ENCODE measurements at regions not wholly inside any gene's neighbourhood (a gene's known extent, or its start where the extent isn't known, plus 50 kb on each side); places are given as distances from the start of the nearest gene placed in this dataset.

- ChIA-PET POLR2A (no interaction called here), CTCF (no interaction called here)
- no peak overlapping the region for H3K27ac ChIP-seq (ENCODE audit: low read depth, low read length)
- DNase-seq (ENCODE audit: low read depth, low spot score) = no peak
- H3K9me3 ChIP-seq (ENCODE audit: control insufficient read depth, insufficient read depth, low read length) = no peaks in the 10 kb centered on the region
- H3K4me3 ChIP-seq (ENCODE audit: low read depth, low read length) = no peak overlapping the region
- TF ChIP-seq, protein P1, sequence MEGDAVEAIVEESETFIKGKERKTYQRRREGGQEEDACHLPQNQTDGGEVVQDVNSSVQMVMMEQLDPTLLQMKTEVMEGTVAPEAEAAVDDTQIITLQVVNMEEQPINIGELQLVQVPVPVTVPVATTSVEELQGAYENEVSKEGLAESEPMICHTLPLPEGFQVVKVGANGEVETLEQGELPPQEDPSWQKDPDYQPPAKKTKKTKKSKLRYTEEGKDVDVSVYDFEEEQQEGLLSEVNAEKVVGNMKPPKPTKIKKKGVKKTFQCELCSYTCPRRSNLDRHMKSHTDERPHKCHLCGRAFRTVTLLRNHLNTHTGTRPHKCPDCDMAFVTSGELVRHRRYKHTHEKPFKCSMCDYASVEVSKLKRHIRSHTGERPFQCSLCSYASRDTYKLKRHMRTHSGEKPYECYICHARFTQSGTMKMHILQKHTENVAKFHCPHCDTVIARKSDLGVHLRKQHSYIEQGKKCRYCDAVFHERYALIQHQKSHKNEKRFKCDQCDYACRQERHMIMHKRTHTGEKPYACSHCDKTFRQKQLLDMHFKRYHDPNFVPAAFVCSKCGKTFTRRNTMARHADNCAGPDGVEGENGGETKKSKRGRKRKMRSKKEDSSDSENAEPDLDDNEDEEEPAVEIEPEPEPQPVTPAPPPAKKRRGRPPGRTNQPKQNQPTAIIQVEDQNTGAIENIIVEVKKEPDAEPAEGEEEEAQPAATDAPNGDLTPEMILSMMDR (IDR thresholded peaks at IDR 0.05; ENCODE audit: low read depth, low read length) = no peak
- no peaks in the 10 kb centered on the region for H3K27me3 ChIP-seq (ENCODE audit: control insufficient read depth, insufficient read depth, low read length)
Measured at GRCh38 chr14:53696217-53696965, 260.2 kb downstream of the BMP4 start.

DNA sequence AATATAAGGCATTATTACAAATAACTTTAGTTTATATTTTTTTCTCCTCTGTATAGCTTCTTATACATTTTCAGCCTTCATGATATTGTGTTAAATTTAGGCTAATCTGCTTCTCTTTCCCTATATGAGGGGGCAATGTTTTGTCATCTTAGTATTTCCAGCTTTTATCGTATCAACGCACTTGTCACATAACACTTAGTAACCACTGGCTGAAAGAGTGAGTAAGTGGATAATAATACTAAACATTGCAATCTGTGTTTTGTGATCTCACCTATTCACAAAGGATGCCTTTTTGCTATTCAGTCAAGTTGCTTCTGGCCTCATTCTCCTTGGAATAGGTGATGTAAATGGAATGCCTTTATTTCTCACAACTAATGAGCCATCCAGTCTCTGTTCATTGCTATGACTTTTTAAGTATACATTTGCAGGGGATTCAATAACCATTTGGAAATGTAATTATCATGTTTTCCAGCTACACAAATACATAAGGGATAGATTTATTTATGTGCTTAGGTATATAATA, 260.9 kb downstream of the BMP4 start:
- H3K9me3 ChIP-seq (ENCODE audit: control insufficient read depth, insufficient read depth, low read length) = no peaks in the 10 kb centered on the region
- no peaks in the 10 kb centered on the region for H3K27me3 ChIP-seq (ENCODE audit: control insufficient read depth, insufficient read depth, low read length)
- ChIA-PET POLR2A (no interaction called here), CTCF (no interaction called here)
- no peak overlapping the region for H3K4me3 ChIP-seq (ENCODE audit: low read depth, low read length)
- DNase-seq (ENCODE audit: low read depth, low spot score) = no peak
- H3K27ac ChIP-seq (ENCODE audit: low read depth, low read length) = no peak overlapping the region
- TF ChIP-seq, protein P1 (IDR thresholded peaks at IDR 0.05; ENCODE audit: low read depth, low read length) = no peak

DNA sequence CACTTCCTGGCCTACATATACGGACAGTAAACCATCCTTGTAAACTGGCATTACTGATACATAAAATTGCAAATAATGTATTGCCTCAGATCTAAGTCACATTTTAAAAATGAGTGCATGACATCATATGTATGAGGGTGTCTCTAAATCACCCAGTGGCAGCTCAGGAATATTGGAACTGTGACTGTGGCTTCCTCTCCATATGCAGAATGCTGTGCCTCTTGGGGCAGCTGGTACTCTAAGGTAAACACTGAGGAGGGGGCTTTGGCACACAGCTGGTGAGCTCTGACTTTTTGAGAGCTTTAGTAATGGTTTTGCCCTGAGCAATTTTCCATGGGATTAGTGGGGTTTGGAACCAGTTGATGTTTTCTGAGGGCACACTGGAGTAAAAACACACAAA, 263.7 kb downstream of the BMP4 start:
- no peak overlapping the region for H3K27ac ChIP-seq (ENCODE audit: low read depth, low read length)
- H3K4me3 ChIP-seq (ENCODE audit: low read depth, low read length) = no peak overlapping the region
- ChIA-PET CTCF (no interaction called here), POLR2A (no interaction called here)
- no peak for DNase-seq (ENCODE audit: low read depth, low spot score)
- TF ChIP-seq, protein P1 (IDR thresholded peaks at IDR 0.05; ENCODE audit: low read depth, low read length) = no peak
- H3K27me3 ChIP-seq (ENCODE audit: control insufficient read depth, insufficient read depth, low read length) = no peaks in the 10 kb centered on the region
- no peaks in the 10 kb centered on the region for H3K9me3 ChIP-seq (ENCODE audit: control insufficient read depth, insufficient read depth, low read length)

GRCh38 chr14:53692451-53692850, 264.2 kb downstream of the BMP4 start:
- no peak overlapping the region for H3K27ac ChIP-seq (ENCODE audit: low read depth, low read length)
- H3K9me3 ChIP-seq (ENCODE audit: control insufficient read depth, insufficient read depth, low read length) = no peaks in the 10 kb centered on the region
- DNase-seq (ENCODE audit: low read depth, low spot score) = no peak
- CTCF ChIA-PET = no interaction called here
- H3K27me3 ChIP-seq (ENCODE audit: control insufficient read depth, insufficient read depth, low read length) = no peaks in the 10 kb centered on the region
- POLR2A ChIA-PET = no interaction called here
- no peak overlapping the region for H3K4me3 ChIP-seq (ENCODE audit: low read depth, low read length)
- TF ChIP-seq, protein P1 (IDR thresholded peaks at IDR 0.05; ENCODE audit: low read depth, low read length) = no peak

GRCh38 chr14:53683229-53683628, 273.4 kb downstream of the BMP4 start:
- Histone ChIP-seq H3K27me3 (ENCODE audit: control insufficient read depth, insufficient read depth, low read length) (no peaks in the 10 kb centered on the region), H3K9me3 (ENCODE audit: control insufficient read depth, insufficient read depth, low read length) (no peaks in the 10 kb centered on the region), H3K27ac (ENCODE audit: low read depth, low read length) (no peak overlapping the region), H3K4me3 (ENCODE audit: low read depth, low read length) (no peak overlapping the region)
- CTCF ChIA-PET = no interaction called here
- no peak for DNase-seq (ENCODE audit: low read depth, low spot score)
- TF ChIP-seq, protein P1 (IDR thresholded peaks at IDR 0.05; ENCODE audit: low read depth, low read length) = no peak
- POLR2A ChIA-PET = no interaction called here
